Mucosa of rectum (tissue), 2 donors: ENCODE measurements at regions not wholly inside any gene's neighbourhood (a gene's known extent, or its start where the extent isn't known, plus 50 kb on each side); places are given as distances from the start of the nearest gene placed in this dataset.

Experiments used
- H3K27ac ChIP-seq, 2 donors: one replicate each; pipeline ENCODE4 v1.7.0; 2013; ENCODE audit warnings: inconsistent platforms in 2 of 2, low read depth in 2 of 2, low read length in 2 of 2
- H3K27me3 ChIP-seq, 2 donors: one replicate each; pipeline ENCODE4 v1.7.0; 2013; ENCODE audit warnings: low read length in 2 of 2; ENCODE audit not compliant: control insufficient read depth in 2 of 2, insufficient read depth in 2 of 2
- H3K36me3 ChIP-seq, 2 donors: one replicate each; pipeline ENCODE4 v1.7.0; 2013; ENCODE audit warnings: low read length in 2 of 2; ENCODE audit not compliant: control insufficient read depth in 2 of 2, insufficient read depth in 2 of 2
- H3K4me1 ChIP-seq, 2 donors: one replicate each; pipeline ENCODE4 v1.7.0; 2013; ENCODE audit warnings: low read length in 2 of 2, mild to moderate bottlenecking in 1 of 2; ENCODE audit not compliant: control insufficient read depth in 2 of 2, insufficient read depth in 2 of 2
- H3K4me3 ChIP-seq, 2 donors: one replicate each; pipeline ENCODE4 v1.7.0; 2013; ENCODE audit warnings: low read length in 2 of 2
- H3K9ac ChIP-seq, 2 donors: one replicate each; pipeline ENCODE4 v1.7.0; 2013; ENCODE audit warnings: low read length in 2 of 2, low read depth in 1 of 2, mild to moderate bottlenecking in 1 of 2
- H3K9me3 ChIP-seq, 2 donors: one replicate each; pipeline ENCODE4 v1.7.0; 2013; ENCODE audit warnings: low read length in 2 of 2; ENCODE audit not compliant: control insufficient read depth in 2 of 2
- donor health status: healthy.
- donor health status: Normal muscosa, but diverticular disease.

DNA sequence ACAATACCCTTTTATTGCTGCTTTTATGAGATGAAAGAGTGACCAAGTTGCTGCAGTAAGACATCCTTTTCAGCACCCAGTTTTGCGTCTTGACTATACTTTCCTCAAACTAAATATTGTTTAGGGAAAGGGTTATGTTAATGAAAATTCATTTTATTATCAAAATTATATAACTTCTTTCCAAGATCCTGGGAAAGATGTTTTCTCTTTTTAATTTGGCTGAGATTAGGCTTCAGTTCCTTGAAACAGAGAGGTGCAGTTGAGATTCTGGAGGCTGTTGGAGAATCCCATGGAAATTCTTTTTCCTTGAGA lies 91.6 kb upstream of the KCNA3 start:
- Histone ChIP-seq H3K9ac (no peak overlapping the region), H3K4me3 (no peak overlapping the region), H3K27me3 (peaks cover 0 to 2% of the 10 kb centered on the region in 2 donors), H3K4me1 (no peaks in the 10 kb centered on the region), H3K36me3 (no peaks in the 10 kb centered on the region), H3K27ac (no peak overlapping the region), H3K9me3 (no peaks in the 10 kb centered on the region)

- Histone ChIP-seq H3K9me3 (no peaks in the 10 kb centered on the region), H3K27me3 (peaks cover 0 to 1% of the 10 kb centered on the region in 2 donors), H3K4me3 (no peak overlapping the region), H3K4me1 (no peaks in the 10 kb centered on the region), H3K9ac (no peak overlapping the region), H3K36me3 (no peaks in the 10 kb centered on the region), H3K27ac (no peak overlapping the region)
These were observed 91.0 kb upstream of the KCNA3 start for GRCh38 chr1:110765640-110766335.

DNA sequence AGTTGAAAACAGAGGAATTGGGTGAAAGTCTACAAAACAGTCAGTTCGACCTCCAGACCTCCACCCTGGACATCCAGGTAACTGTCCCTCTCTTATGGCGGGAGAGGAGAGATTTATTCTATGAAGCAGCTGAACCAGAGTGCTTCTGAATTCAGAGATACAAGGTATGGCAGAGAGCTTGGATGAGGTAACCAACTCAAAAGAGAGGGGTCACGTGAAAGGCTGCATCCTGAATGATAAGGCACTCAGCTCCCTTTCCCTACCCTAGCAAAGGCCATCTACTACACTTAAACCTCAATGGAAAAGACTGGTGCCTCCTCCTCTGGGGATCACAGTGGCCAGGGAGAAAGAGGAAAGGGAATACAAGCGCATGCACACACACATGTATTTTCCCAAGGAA lies 88.4 kb upstream of the KCNA3 start:
- Histone ChIP-seq H3K9me3 (no peaks in the 10 kb centered on the region), H3K4me3 (no peak overlapping the region), H3K4me1 (no peaks in the 10 kb centered on the region), H3K9ac (no peak overlapping the region), H3K36me3 (no peaks in the 10 kb centered on the region), H3K27ac (no peak overlapping the region), H3K27me3 (peaks cover 0 to 1% of the 10 kb centered on the region in 2 donors)

GRCh38 chr1:110760321-110760720 lies 85.6 kb upstream of the KCNA3 start:
- Histone ChIP-seq H3K4me3 (no peak overlapping the region), H3K9me3 (no peaks in the 10 kb centered on the region), H3K27me3 (peaks cover 0 to 6% of the 10 kb centered on the region in 2 donors), H3K9ac (no peak overlapping the region), H3K4me1 (no peaks in the 10 kb centered on the region), H3K36me3 (no peaks in the 10 kb centered on the region), H3K27ac (no peak overlapping the region)

DNA sequence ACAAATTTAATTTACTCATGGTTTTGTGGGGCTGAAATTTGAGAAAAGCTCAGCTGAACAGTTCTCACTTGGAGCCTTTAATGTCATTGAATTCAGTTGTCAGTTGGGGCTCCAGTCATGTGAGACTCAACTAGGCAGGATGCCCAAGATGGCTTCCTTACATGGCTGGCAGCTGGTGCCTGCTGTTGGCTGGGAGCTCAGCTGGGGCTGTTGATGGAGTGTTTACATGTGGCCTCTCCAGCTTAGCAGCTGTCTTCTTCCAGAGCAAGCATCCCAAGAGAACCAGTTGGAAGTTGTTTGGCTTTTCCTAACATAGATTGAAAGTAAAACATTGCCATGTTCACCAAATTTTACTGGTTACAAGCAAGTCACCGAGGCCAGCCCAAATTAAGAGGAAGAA lies 81.8 kb upstream of the KCNA3 start:
- H3K27me3 ChIP-seq: peaks cover 0 to 6% of the 10 kb centered on the region in 2 donors
- no peaks in the 10 kb centered on the region for H3K4me1 ChIP-seq
- H3K4me3 ChIP-seq: no peak overlapping the region
- no peak overlapping the region for H3K9ac ChIP-seq
- no peaks in the 10 kb centered on the region for H3K9me3 ChIP-seq
- no peaks in the 10 kb centered on the region for H3K36me3 ChIP-seq
- H3K27ac ChIP-seq: no peak overlapping the region

DNA sequence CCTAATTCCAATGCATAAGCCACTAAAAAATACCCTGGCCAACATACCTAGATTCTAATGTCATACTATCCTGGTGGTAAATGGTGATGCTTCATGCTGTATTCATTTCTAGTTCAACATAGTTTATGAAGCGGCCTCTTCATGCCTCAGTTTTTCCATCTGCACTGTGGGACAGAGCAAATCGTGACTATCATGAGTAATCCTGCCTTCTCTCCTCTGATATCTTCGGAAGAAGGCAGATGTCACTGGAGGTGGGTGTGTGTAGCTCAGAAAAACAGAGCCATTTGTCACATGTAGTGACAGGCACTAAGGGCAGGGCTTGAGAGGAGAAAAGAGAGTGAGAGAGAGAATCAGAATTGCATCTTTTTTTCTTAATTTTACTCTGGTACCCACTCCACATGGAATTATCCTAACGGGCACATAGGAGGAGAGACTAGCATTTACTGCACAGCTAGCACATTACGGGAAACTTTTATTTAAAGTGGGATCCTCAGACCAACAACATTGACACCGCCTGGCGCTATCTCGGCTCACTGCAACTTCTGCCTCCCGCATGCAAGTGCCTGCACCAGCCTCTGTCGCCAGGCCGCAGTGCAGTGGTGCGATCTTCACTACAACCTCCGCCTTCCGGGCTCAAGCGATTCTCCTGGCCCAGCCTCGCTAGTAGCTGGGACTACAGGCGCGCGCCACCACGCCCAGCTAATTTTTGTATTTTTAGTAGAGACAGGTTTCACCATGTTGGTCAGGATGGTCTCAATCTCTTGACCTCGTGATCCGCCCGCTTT lies 78.4 kb upstream of the KCNA3 start:
- no peaks in the 10 kb centered on the region for H3K4me1 ChIP-seq
- H3K27me3 ChIP-seq: peaks cover 0 to 8% of the 10 kb centered on the region in 2 donors
- no peak overlapping the region for H3K9ac ChIP-seq

GRCh38 chr1:110750562-110750961 lies 75.8 kb upstream of the KCNA3 start:
- Histone ChIP-seq H3K9ac (no peak overlapping the region), H3K4me3 (no peak overlapping the region), H3K36me3 (no peaks in the 10 kb centered on the region), H3K4me1 (no peaks in the 10 kb centered on the region), H3K27me3 (peaks cover 0 to 3% of the 10 kb centered on the region in 2 donors), H3K9me3 (no peaks in the 10 kb centered on the region), H3K27ac (no peak overlapping the region)

More for the DNA sequence above, 78.4 kb upstream of the KCNA3 start:
- no peak overlapping the region for H3K27ac ChIP-seq
- no peaks in the 10 kb centered on the region for H3K9me3 ChIP-seq
- no peak overlapping the region for H3K4me3 ChIP-seq
- H3K36me3 ChIP-seq: no peaks in the 10 kb centered on the region

DNA sequence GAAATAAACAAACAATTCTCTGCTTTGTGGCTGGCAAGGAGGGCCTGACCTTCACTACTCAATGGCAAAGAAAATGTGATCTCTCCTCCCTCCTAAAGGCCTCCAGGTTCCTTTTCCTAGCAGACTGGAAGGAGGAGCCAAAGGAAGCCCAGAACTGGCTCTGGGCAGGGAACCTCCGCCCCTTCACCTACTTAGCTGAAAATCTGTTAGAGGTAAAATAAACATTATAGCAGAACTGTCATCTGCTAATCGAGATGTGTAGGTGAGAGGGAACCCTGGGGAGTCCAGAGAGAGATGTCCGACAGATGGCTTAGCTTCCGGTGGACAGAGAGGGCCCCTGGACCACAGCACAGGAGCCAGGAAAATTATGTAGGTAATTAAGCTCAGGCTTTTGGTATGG lies 75.2 kb upstream of the KCNA3 start:
- no peaks in the 10 kb centered on the region for H3K4me1 ChIP-seq
- H3K27me3 ChIP-seq: peaks cover 0 to 3% of the 10 kb centered on the region in 2 donors
- H3K27ac ChIP-seq: no peak overlapping the region
- H3K9ac ChIP-seq: no peak overlapping the region
- H3K36me3 ChIP-seq: no peaks in the 10 kb centered on the region
- no peaks in the 10 kb centered on the region for H3K9me3 ChIP-seq
- no peak overlapping the region for H3K4me3 ChIP-seq

GRCh38 chr1:110746644-110747259 lies 72.0 kb upstream of the KCNA3 start:
- Histone ChIP-seq H3K9ac (no peak overlapping the region), H3K27me3 (peaks cover 0 to 3% of the 10 kb centered on the region in 2 donors), H3K36me3 (no peaks in the 10 kb centered on the region), H3K9me3 (no peaks in the 10 kb centered on the region), H3K4me1 (no peaks in the 10 kb centered on the region), H3K4me3 (no peak overlapping the region), H3K27ac (no peak overlapping the region)

DNA sequence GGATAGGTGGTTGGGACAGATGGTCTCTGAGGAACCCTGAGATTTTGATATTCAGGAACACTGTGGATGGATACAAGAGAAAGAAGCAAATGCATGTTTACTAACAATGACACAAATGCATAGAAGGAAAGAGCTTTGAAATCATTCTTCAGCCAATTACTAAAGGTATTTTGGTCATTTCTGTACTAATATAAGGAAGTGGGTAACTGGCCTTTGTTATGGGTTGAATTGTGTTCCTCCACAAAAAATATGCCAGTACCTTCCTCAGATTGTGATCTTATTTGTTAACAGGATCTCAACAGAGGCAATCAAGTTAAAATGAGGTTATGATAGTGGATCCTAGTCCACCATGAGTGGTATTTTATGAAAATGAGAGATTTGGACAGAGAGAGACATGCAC lies 68.7 kb upstream of the KCNA3 start:
- Histone ChIP-seq H3K27me3 (no peaks in the 10 kb centered on the region), H3K9me3 (no peaks in the 10 kb centered on the region), H3K27ac (no peak overlapping the region), H3K4me3 (no peak overlapping the region), H3K9ac (no peak overlapping the region), H3K36me3 (no peaks in the 10 kb centered on the region), H3K4me1 (no peaks in the 10 kb centered on the region)
